ENCODE measurements at regions not wholly inside any gene's neighbourhood (a gene's known extent, or its start where the extent isn't known, plus 50 kb on each side); places are given as distances from the start of the nearest gene placed in this dataset.

DNA sequence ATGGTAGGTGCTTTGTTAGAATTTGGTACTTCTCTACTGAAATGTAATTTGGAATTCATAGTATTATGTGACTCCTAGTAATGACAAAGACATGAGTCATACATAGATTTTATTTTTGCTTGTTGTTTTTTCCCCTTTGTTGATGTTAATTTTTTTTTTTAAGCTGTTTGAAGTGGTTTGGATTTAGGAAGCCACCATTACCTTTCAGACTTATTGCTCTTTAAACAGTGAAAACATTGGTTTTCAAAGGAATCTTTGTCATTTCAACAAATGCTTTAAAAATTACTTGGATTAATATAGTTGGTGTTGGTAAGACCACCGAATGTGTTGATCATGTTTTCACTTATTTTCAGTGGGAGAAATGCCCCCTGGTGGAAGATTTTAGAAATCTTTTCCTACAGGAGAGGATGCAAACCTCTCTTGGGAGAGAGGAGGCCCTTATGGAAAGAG is 170.1 kb upstream of the PITX1 start:
- DNase-seq (ENCODE audit: low spot score) (peak; percentile 38), FAIRE-seq (peak; percentile 21), ATAC-seq (no peak)
- no peak overlapping the region for H3K9ac ChIP-seq (ENCODE audit: insufficient read depth, low read depth, low read length)
- H3K27me3 ChIP-seq (ENCODE audit: control insufficient read depth in 1 of 2, insufficient read depth in 2 of 2, low read length in 2 of 2) = no peaks in the 10 kb centered on the region
- 26% methylated on average over 1 of the region's 1 CpG for whole genome bisulfite sequencing (ENCODE audit: low lambda C conversion rate)
- TF ChIP-seq STAG1 (CRISPR knock-in tag; IDR thresholded peaks at IDR 0.05) = peak; percentile 23
- TF ChIP-seq, protein P1, sequence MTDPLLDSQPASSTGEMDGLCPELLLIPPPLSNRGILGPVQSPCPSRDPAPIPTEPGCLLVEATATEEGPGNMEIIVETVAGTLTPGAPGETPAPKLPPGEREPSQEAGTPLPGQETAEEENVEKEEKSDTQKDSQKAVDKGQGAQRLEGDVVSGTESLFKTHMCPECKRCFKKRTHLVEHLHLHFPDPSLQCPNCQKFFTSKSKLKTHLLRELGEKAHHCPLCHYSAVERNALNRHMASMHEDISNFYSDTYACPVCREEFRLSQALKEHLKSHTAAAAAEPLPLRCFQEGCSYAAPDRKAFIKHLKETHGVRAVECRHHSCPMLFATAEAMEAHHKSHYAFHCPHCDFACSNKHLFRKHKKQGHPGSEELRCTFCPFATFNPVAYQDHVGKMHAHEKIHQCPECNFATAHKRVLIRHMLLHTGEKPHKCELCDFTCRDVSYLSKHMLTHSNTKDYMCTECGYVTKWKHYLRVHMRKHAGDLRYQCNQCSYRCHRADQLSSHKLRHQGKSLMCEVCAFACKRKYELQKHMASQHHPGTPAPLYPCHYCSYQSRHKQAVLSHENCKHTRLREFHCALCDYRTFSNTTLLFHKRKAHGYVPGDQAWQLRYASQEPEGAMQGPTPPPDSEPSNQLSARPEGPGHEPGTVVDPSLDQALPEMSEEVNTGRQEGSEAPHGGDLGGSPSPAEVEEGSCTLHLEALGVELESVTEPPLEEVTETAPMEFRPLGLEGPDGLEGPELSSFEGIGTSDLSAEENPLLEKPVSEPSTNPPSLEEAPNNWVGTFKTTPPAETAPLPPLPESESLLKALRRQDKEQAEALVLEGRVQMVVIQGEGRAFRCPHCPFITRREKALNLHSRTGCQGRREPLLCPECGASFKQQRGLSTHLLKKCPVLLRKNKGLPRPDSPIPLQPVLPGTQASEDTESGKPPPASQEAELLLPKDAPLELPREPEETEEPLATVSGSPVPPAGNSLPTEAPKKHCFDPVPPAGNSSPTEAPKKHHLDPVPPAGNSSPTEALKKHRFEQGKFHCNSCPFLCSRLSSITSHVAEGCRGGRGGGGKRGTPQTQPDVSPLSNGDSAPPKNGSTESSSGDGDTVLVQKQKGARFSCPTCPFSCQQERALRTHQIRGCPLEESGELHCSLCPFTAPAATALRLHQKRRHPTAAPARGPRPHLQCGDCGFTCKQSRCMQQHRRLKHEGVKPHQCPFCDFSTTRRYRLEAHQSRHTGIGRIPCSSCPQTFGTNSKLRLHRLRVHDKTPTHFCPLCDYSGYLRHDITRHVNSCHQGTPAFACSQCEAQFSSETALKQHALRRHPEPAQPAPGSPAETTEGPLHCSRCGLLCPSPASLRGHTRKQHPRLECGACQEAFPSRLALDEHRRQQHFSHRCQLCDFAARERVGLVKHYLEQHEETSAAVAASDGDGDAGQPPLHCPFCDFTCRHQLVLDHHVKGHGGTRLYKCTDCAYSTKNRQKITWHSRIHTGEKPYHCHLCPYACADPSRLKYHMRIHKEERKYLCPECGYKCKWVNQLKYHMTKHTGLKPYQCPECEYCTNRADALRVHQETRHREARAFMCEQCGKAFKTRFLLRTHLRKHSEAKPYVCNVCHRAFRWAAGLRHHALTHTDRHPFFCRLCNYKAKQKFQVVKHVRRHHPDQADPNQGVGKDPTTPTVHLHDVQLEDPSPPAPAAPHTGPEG (CRISPR knock-in tag; IDR thresholded peaks at IDR 0.05) = no peak
- TF ChIP-seq SMC3 (IDR thresholded peaks at IDR 0.05; ENCODE audit: low read length) = 0 out of 2 replicates have a peak, but pooled peaks have one; percentile 12
- TF ChIP-seq, protein P2, sequence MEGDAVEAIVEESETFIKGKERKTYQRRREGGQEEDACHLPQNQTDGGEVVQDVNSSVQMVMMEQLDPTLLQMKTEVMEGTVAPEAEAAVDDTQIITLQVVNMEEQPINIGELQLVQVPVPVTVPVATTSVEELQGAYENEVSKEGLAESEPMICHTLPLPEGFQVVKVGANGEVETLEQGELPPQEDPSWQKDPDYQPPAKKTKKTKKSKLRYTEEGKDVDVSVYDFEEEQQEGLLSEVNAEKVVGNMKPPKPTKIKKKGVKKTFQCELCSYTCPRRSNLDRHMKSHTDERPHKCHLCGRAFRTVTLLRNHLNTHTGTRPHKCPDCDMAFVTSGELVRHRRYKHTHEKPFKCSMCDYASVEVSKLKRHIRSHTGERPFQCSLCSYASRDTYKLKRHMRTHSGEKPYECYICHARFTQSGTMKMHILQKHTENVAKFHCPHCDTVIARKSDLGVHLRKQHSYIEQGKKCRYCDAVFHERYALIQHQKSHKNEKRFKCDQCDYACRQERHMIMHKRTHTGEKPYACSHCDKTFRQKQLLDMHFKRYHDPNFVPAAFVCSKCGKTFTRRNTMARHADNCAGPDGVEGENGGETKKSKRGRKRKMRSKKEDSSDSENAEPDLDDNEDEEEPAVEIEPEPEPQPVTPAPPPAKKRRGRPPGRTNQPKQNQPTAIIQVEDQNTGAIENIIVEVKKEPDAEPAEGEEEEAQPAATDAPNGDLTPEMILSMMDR (CRISPR knock-in tag; IDR thresholded peaks at IDR 0.05) = 0 out of 2 replicates have a peak, but pooled peaks have one; percentile 11
- H3K79me2 ChIP-seq (ENCODE audit: insufficient read depth, low read length) = no peaks in the 10 kb centered on the region
- H3K4me1 ChIP-seq (ENCODE audit: insufficient read depth, low read length) = peaks cover 17% of the 10 kb centered on the region
- peaks cover 15% of the 10 kb centered on the region for H3K9me3 ChIP-seq (ENCODE audit: low read length)
- intact Hi-C loops (cut with micrococcal nuclease; ENCODE audit: unreplicated experiment) = no loop called here
- H2AFZ ChIP-seq (ENCODE audit: low read length) = no peak overlapping the region
- POLR2A ChIA-PET = no interaction called here
- no TSS peak for BruUV-seq (replicated peaks)
- in situ Hi-C loops (cut with HindIII; ENCODE audit: extremely low pct_ligation_motif_present, low pct_unique_long_range_greater_than_20kb) = no loop called here
- no peak overlapping the region for H3K4me2 ChIP-seq (ENCODE audit: low read depth, low read length)
- H3K36me3 ChIP-seq (replicated peaks in 1 of 2; ENCODE audit: control insufficient read depth in 1 of 2, insufficient read depth in 2 of 2, low read length in 2 of 2) = no peaks in the 10 kb centered on the region
- no peak overlapping the region for H3K4me3 ChIP-seq (replicated peaks in 1 of 3; ENCODE audit: insufficient read depth in 1 of 3, low read depth in 2 of 3, low read length in 3 of 3)
- no peaks in the 10 kb centered on the region for H4K20me1 ChIP-seq (ENCODE audit: insufficient read depth, low read length)
- H3K27ac ChIP-seq (ENCODE audit: extremely low read length, insufficient read depth, low read length) = no peak overlapping the region
- CTCF ChIA-PET (ENCODE audit: low intra/inter-chr PET ratio, low total read pairs) = interaction anchor here (1.0 to 2.4 kb wide), 4 partner anchors 126 to 287 kb away, joined by 3 to 13 read pairs (median 9); no protein-coding TSS in a partner anchor

All from HepG2 (cell line).